Activated T-cell treated with anti-CD3 and anti-CD28 coated beads for 48 hours (primary cell): ENCODE measurements at regions not wholly inside any gene's neighbourhood (a gene's known extent, or its start where the extent isn't known, plus 50 kb on each side); places are given as distances from the start of the nearest gene placed in this dataset.
"Not testable (repeated sequence)": the region's sequence is repeated elsewhere in the genome, so short reads cannot be mapped to it uniquely, and the experiment has no call there.

Experiments
- DNase-seq: peaks from one replicate; pipeline ENCODE4 v3.0.0-alpha.2; 2020; ENCODE audit warnings: low read depth

GRCh38 chr6:164377348-164377918, 932.0 kb downstream of the C6orf118 start:
- no peak for DNase-seq

GRCh38 chr6:164370773-164371172, 938.6 kb downstream of the C6orf118 start:
- DNase-seq, result no peak

- no peak for DNase-seq
Observed at GRCh38 chr6:164359441-164359840, 944.9 kb downstream of the QKI start.

GRCh38 chr6:164359036-164359435, 944.5 kb downstream of the QKI start:
- DNase-seq, result no peak

GRCh38 chr6:164356814-164357213, 942.3 kb downstream of the QKI start:
- no peak for DNase-seq

GRCh38 chr6:164347455-164347854, 932.9 kb downstream of the QKI start:
- no peak for DNase-seq

- no peak for DNase-seq
Observed at GRCh38 chr6:164346631-164347030, 932.1 kb downstream of the QKI start.

- no peak for DNase-seq
Observed at GRCh38 chr6:164345806-164346496, 931.4 kb downstream of the QKI start.

GRCh38 chr6:164345327-164345726, 930.8 kb downstream of the QKI start:
- DNase-seq, result no peak

GRCh38 chr6:164344801-164345291, 930.3 kb downstream of the QKI start:
- DNase-seq, result no peak

- not testable (repeated sequence) for DNase-seq
Observed at GRCh38 chr6:164339442-164339841, 924.9 kb downstream of the QKI start.

- DNase-seq, result no peak
Observed at GRCh38 chr6:164337925-164338397, 923.4 kb downstream of the QKI start.

GRCh38 chr6:164337024-164337924, 922.8 kb downstream of the QKI start:
- no peak for DNase-seq

- no peak for DNase-seq
Observed at GRCh38 chr6:164336455-164336854, 921.9 kb downstream of the QKI start.

- no peak for DNase-seq
Observed at GRCh38 chr6:164331026-164331425, 916.5 kb downstream of the QKI start.

GRCh38 chr6:164325168-164325567, 910.6 kb downstream of the QKI start:
- no peak for DNase-seq

GRCh38 chr6:164322533-164322932, 908.0 kb downstream of the QKI start:
- no peak for DNase-seq

GRCh38 chr6:164321297-164321696, 906.8 kb downstream of the QKI start:
- no peak for DNase-seq

- no peak for DNase-seq
Observed at GRCh38 chr6:164315376-164315775, 900.9 kb downstream of the QKI start.

GRCh38 chr6:164308339-164308738, 893.8 kb downstream of the QKI start:
- no peak for DNase-seq

- no peak for DNase-seq
Observed at GRCh38 chr6:164303102-164303964, 888.8 kb downstream of the QKI start.

GRCh38 chr6:164296411-164296810, 881.9 kb downstream of the QKI start:
- DNase-seq, result no peak
